HG03280 (cell line): ENCODE measurements at regions not wholly inside any gene's neighbourhood (a gene's known extent, or its start where the extent isn't known, plus 50 kb on each side); places are given as distances from the start of the nearest gene placed in this dataset.
"Not testable (repeated sequence)": the region's sequence is repeated elsewhere in the genome, so short reads cannot be mapped to it uniquely, and the experiment has no call there.

Experiments
- ATAC-seq: cut with Tn5 transposase; IDR thresholded peaks from one replicate; pipeline ENCODE4 v1.9.1; 2021; ENCODE audit warnings: mild to moderate bottlenecking, moderate library complexity; ENCODE audit not compliant: unreplicated experiment

- ATAC-seq: no peak
Observed at GRCh38 chr6:21874372-21874771, 280.8 kb downstream of the SOX4 start.

- ATAC-seq: not testable (repeated sequence)
Observed at GRCh38 chr6:21877037-21877436, 283.5 kb downstream of the SOX4 start.

GRCh38 chr6:21880249-21880648 is 286.7 kb downstream of the SOX4 start:
- ATAC-seq: not testable (repeated sequence)

GRCh38 chr6:21881969-21882465 is 288.5 kb downstream of the SOX4 start:
- ATAC-seq: no peak

DNA sequence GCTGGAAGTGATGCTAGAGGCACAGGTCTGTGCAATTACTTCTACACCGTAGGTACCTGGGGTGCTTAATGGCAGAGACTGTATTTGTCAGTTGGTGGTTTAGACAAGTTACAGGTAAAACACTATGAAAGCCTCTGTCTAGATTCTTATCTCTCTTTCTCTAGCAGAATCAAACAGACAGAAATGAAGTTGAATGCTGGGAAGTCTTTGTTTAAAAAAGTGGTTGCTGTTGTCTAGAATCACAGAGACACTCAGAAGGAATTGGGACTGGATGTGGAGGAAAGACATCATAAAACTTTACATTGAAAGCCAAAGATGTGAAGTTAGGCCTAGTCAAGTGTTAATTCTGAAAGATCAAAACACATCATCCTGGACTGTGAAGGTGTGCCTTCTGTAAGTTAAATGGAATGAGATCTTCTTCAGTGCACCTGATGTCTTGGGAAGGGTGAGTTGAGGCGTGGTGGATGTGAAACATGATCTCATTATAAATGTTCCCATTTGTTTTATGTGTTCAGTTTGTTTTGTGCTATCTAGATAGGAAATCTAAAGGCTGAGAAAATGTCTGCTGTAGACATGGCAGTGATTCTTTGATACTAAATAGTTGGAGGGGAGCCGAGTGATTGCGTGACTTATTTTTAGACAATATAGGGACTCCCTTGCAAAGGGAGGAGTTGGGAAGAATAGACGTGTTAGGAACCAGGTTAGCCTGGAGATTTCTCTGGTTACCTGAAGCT is 290.2 kb downstream of the SOX4 start:
- ATAC-seq: no peak

- ATAC-seq: no peak
Observed at GRCh38 chr6:21885111-21885510, 291.6 kb downstream of the SOX4 start.

DNA sequence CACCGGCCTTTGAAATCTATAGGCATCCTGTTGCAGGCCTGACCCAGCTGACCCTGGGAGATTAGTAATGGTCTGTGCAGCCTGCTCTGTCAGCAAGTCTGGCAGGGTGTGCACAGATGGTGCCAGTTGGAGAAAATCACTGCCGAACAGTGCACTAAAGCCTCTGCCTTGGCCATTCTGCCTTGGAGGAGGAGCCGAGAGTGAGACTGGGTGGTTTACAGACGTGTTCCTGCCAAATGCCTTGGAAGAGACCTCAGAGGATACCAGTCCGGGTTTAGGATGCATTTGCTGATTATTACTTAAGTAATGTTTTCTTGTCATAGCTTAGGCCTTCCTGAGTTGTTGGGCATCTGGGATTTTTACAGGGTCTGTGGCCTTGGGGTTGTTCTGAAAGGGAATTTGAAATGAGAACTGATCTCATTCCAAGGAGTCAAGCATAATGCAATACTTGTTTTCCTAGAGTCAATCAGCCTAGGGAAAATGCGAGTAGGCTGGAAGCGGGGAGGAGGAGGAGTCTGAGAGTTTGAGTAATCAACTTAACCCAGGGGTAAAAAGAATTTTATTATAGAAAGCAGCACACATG is 292.1 kb downstream of the SOX4 start:
- no peak for ATAC-seq

DNA sequence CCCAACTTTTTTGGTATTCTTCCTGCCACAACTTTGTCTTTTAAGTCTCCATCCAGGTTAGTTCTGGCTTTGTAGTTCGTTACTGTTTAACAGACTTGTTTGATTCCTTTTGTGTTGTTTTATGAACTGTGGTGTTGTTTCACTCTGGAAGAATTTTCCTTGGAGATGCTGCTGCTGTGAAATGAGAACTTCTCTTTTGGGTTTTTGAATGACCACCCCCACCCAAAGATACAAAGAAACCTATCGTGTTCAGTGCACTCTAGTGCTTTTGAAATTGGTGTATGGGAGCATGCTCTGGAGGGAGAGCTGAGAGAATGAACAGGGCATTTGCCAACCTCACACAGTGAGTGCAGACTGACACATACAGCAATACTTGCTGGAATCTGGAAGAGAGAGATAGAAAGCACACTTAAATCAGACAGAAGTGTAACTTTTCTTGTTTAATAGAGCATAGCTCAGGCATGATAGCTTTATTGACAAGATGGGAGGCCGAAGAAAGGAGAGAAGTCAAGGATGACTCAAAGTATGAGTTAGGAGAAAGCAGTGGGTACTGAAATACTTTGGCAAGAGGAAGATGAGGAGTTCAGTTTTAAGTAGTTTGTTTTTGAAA is 293.1 kb downstream of the SOX4 start:
- ATAC-seq: no peak

GRCh38 chr6:21887231-21888185 is 294.0 kb downstream of the SOX4 start:
- ATAC-seq: no peak

DNA sequence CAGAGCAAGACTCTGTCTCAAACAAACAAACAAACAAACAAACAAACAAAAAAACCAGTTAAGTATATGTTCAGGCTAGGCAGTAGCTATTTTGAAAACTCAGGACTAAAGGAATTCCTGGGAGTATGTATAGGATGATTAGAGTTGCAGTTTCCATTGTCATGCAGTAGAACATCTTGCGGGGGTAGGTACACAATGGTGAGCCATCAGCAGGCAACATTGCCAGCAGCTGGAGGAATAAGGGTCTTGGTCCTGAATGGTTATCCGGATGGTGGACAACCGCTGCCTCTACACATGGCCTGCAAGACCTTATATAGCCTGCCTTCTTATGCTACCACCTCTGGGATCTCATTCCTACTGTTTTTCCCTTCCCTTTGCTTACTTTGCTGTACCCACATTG is 297.5 kb downstream of the SOX4 start:
- ATAC-seq: no peak

DNA sequence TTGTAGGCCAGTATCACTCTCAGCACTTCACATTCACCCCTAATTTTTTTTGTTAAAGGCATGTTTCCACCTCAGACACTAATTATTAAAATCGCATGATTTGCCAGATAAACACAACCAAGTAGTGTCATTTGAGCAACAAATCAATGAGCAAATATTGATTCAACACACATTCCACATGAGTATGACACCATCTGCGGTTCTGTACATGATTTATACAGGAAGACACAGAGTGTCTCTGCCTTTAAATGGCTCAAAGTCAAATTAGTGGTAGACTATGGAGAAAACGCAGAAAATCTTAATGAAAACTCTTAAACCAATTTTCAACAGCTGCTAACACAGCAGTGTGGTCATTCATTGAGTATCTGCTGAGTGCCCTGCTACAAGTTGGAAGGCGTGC is 300.2 kb downstream of the SOX4 start:
- no peak for ATAC-seq

GRCh38 chr6:21895555-21895954 is 302.0 kb downstream of the SOX4 start:
- no peak for ATAC-seq

GRCh38 chr6:21898107-21898796 is 304.7 kb downstream of the SOX4 start:
- ATAC-seq: no peak

DNA sequence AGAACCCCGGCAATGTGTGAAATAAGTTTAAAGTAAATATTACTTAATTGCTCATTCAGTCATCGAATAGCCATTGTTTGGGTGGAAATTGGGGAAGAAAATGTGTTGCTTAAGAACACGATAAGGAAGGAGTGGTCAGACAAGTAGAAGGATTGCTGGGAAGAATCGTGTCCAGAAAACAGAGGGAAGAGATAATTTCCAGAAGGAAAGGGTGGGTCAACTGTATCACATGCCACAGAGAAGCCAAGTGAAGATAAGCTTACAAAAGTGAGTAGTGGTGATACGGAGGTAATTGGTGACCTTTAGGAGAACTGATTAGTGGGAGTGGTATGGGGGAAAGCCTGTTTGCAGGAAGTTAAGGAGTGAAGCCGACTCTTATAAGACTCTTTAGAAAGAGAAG is 306.2 kb downstream of the SOX4 start:
- no peak for ATAC-seq

GRCh38 chr6:21900730-21901129 is 307.2 kb downstream of the SOX4 start:
- no peak for ATAC-seq

- ATAC-seq: no peak
Observed at GRCh38 chr6:21902628-21903169, 309.1 kb downstream of the SOX4 start.

DNA sequence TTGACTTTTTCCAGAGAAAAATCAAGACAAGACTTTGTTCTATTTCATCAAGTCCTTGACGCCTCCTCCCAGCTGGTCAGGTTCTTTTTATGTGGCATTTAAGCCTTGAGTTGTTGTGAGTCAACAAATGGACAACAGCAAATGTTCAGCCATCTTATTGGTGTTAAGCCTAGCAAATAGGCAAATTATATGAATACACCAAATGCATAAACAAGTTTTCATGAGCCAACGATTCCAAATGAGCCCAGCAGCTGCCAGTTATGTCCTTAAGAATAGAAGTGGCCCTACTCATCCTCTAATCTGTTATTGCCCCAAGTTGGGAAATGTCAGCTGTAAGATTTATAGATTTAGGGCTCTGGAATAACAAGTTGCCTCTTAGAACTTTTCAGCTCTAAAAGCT is 312.0 kb downstream of the SOX4 start:
- ATAC-seq: no peak

DNA sequence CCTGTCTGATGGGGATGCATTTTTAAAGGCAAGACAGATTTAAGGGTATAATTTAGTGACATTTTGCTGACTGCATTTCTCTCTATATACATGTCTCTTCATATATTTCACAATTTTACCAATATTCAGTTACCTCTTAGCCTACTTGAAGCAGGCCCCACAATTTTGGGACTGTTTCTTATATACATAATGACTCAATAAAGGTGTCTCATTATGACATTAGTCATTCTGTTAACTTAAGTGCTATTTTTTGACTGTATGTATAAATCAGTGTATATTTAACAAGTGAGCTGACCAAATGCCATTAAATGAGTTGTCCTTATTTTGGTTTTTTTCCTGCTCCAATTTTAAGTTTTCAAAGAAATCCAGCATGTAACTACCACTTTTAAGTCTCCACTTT is 313.3 kb downstream of the SOX4 start:
- ATAC-seq: no peak

GRCh38 chr6:21907291-21907690 is 313.7 kb downstream of the SOX4 start:
- no peak for ATAC-seq

GRCh38 chr6:21908161-21908848 is 314.8 kb downstream of the SOX4 start:
- ATAC-seq: no peak
